ENCODE measurements at regions not wholly inside any gene's neighbourhood (a gene's known extent, or its start where the extent isn't known, plus 50 kb on each side); places are given as distances from the start of the nearest gene placed in this dataset.
"Not testable (repeated sequence)": the region's sequence is repeated elsewhere in the genome, so short reads cannot be mapped to it uniquely, and the experiment has no call there.

DNA sequence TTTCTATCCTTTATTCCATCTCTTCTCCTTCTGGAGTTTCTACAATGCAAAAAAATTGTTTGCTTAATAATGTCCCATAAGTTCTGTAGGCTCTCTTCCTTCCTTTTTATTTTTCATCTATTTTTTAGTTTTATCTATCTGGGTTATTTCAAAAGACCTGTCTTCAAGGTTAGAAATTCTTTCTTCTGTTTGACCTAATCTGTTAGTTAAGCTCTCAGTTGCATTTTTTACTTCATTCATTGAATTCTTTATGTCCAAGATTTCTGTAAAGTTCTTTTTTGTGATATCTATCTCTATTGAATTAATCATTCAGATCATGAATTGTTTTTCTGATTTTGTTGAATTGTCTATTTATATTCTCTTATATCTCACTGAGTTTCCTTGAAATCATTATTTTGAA, 145.9 kb upstream of the TLE4 start:
- no peak overlapping the region for H3K4me3 ChIP-seq (ENCODE audit: low read depth, low read length)
- no peak for DNase-seq (ENCODE audit: low read depth)
- TF ChIP-seq, protein P1, sequence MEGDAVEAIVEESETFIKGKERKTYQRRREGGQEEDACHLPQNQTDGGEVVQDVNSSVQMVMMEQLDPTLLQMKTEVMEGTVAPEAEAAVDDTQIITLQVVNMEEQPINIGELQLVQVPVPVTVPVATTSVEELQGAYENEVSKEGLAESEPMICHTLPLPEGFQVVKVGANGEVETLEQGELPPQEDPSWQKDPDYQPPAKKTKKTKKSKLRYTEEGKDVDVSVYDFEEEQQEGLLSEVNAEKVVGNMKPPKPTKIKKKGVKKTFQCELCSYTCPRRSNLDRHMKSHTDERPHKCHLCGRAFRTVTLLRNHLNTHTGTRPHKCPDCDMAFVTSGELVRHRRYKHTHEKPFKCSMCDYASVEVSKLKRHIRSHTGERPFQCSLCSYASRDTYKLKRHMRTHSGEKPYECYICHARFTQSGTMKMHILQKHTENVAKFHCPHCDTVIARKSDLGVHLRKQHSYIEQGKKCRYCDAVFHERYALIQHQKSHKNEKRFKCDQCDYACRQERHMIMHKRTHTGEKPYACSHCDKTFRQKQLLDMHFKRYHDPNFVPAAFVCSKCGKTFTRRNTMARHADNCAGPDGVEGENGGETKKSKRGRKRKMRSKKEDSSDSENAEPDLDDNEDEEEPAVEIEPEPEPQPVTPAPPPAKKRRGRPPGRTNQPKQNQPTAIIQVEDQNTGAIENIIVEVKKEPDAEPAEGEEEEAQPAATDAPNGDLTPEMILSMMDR (conservative IDR thresholded peaks at IDR 0.05; ENCODE audit: low read depth, low read length) = no peak

DNA sequence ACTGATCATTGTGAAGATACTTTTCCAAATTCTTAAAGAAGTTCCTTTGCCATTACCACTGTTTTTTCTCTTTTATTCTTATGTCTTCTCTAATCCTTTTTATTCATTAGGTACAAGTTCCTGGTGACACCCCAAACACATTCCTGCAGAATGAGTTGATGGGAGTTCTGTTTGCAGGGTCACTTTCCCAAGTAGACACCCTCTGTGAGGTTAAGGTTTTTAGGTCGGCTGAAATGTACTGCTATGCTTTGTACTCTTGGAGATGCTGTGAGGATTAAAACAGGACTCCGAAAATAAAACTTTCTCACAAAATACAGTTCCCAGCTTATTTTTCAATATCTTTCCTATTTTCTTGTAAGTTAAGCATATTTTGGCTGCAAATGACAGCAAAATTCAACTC, 143.3 kb upstream of the TLE4 start:
- TF ChIP-seq, protein P1 (conservative IDR thresholded peaks at IDR 0.05; ENCODE audit: low read depth, low read length) = no peak
- DNase-seq (ENCODE audit: low read depth) = peak; percentile 28
- H3K4me3 ChIP-seq (ENCODE audit: low read depth, low read length) = no peak overlapping the region

DNA sequence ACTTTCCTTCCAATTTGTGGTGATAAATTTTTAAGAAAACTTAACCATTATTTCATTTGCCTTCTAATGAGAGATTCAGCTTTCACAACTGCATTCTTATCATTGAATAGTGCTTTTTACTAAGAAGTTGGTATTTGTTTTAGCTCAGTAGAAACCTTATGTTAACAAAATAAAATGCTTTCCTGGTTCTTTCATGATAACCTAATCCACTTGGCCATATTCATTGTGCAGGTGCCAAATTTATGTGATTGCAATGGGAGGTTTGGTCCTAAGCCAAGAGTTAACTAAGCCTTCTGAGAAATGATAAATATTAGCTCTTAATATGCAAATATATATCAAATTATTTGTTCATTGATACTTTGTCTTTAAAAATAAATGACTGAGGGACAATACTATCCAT, 141.1 kb upstream of the TLE4 start:
- DNase-seq (ENCODE audit: low read depth) = no peak
- no peak overlapping the region for H3K4me3 ChIP-seq (ENCODE audit: low read depth, low read length)
- TF ChIP-seq, protein P1 (conservative IDR thresholded peaks at IDR 0.05; ENCODE audit: low read depth, low read length) = no peak

DNA sequence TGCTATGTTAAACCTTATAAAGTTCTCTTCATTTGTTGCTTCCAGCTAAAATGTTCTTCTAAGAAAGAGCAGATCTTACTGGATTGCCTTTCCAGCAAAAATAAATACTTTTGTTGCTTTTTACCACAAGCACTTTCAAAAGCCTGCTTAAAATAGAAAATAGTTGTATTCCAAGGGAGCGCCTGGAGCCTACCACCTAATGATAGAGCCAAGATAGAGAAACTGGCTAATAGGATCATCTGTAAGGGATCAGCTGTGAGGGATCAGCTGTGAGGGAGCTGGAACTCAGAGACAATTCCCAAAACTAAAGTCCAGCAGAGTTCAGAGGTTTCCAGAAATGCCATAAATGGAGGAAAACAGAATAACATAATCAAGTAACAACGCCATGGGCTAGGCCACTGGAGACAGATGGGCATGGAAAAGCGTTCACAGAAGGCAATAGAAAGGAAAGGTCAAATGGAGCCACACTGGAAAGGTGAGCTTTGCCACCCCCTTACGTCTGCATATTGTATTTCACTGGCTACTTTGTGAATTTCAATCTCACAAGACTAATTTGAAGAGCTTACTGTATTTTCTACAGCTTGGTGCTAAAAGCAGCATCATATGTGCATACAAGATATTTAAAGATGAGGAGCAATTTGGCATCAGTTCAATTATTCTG, 140.6 kb upstream of the TLE4 start:
- TF ChIP-seq, protein P1 (conservative IDR thresholded peaks at IDR 0.05; ENCODE audit: low read depth, low read length) = no peak
- no peak overlapping the region for H3K4me3 ChIP-seq (ENCODE audit: low read depth, low read length)
- DNase-seq (ENCODE audit: low read depth) = no peak

DNA sequence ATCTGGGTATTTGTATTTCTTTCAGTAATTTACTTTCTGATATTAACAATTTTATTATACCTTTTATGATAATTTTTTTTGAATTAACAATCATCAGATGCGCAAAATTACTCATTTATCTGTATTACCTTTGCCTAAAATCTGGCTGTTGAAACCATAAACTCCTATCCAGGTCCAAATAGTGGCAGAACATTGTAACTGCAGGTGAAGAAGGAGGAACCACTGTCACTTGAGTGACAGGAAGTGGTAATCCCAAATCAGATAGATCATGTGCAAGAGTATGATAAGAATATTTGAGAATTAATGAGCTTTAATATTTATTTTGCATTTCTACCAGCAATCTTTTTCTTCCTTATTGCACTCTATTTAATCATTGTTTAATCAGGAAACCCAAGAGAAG, 139.3 kb upstream of the TLE4 start:
- no peak for DNase-seq (ENCODE audit: low read depth)
- H3K4me3 ChIP-seq (ENCODE audit: low read depth, low read length) = no peak overlapping the region
- TF ChIP-seq, protein P1 (conservative IDR thresholded peaks at IDR 0.05; ENCODE audit: low read depth, low read length) = no peak

DNA sequence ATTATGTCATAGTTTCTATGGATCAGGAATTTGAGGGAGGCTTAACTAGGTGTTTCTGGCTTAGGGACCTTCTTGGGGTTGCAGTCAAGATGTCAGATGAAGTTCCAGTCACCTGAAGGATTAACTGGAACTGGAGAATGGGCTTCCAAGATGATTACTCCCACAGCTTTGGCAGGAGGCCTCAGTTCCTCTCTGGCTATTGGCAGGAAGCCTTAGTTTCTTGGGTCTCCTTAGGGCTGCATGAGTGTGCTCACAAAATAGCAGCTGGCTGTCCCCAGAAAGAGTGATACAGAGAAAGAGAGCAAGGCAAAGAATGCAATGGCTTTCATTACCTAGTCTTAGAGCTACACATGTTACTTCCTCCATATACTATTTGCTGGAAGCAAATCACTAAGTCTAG, 138.1 kb upstream of the TLE4 start:
- H3K4me3 ChIP-seq (ENCODE audit: low read depth, low read length) = no peak overlapping the region
- no peak for DNase-seq (ENCODE audit: low read depth)
- TF ChIP-seq, protein P1 (conservative IDR thresholded peaks at IDR 0.05; ENCODE audit: low read depth, low read length) = no peak

DNA sequence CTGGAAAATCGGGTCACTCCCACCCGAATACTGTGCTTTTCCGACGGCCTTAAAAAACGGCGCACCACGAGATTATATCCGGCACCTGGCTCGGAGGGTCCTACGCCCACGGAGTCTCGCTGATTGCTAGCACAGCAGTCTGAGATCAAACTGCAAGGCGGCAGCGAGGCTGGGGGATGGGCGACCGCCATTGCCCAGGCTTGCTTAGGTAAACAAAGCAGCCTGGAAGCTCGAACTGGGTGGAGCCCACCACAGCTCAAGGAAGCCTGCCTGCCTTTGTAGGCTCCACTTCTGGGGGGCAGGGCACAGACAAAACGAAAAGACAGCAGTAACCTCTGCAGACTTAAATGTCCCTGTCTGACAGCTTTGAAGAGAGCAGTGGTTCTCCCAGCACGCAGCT, 132.5 kb upstream of the TLE4 start:
- not testable (repeated sequence) for DNase-seq (ENCODE audit: low read depth); H3K4me3 ChIP-seq (ENCODE audit: low read depth, low read length)
